BE2C (cell line): ENCODE measurements at regions not wholly inside any gene's neighbourhood (a gene's known extent, or its start where the extent isn't known, plus 50 kb on each side); places are given as distances from the start of the nearest gene placed in this dataset.

Source experiments
- DNase-seq: peaks from one replicate; pipeline ENCODE4 v3.0.0-alpha.2; 2020
- H3K27me3 ChIP-seq: fragments of 250-450 bp; sonication (Bioruptor Pico); 2 replicates; pipeline ENCODE4 v1.5.1; 2020; ENCODE audit warnings: mild to moderate bottlenecking
- H3K36me3 ChIP-seq: fragments of 250-450 bp; sonication (Bioruptor Pico); 2 replicates; pipeline ENCODE4 v1.5.1; 2020; ENCODE audit warnings: mild to moderate bottlenecking
- H3K4me1 ChIP-seq: fragments of 250-450 bp; sonication (Bioruptor Pico); 2 replicates; pipeline ENCODE4 v1.5.1; 2020
- H3K4me3 ChIP-seq: 2 replicates; pipeline ENCODE4 v1.5.1; 2011; ENCODE audit warnings: low read depth, low read length
- H3K9me3 ChIP-seq: fragments of 250-450 bp; sonication (Bioruptor Pico); 2 replicates; pipeline ENCODE4 v1.5.1; 2020
- TF ChIP-seq, protein P1 (sequence below): IDR thresholded peaks from 2 replicates; pipeline ENCODE4 v1.5.1; 2012; ENCODE audit warnings: mild to moderate bottlenecking, low read depth, low read length

DNA sequence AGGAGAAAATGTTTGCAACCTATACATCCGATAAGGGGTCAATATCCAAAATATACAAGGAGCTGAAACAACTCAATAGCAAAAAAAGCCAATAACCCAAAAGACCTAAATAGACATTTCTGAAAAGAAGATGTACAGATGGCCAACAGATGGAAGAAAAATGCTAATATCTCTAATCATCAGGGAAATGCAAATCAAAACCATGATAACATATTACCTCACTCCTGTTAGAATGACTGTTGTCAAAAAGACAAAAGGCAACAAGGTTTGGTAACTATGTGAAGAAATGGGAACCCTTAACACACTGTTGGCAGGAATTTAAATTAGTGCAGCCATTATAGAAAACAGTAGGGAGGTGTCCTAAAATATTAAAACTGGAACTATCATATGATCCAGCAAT, 74.7 kb downstream of the LEPR start:
- DNase-seq = no peak
- no peaks in the 10 kb centered on the region for H3K9me3 ChIP-seq
- no peak overlapping the region for H3K4me3 ChIP-seq
- no peaks in the 10 kb centered on the region for H3K27me3 ChIP-seq
- H3K4me1 ChIP-seq = no peaks in the 10 kb centered on the region
- H3K36me3 ChIP-seq = no peaks in the 10 kb centered on the region
- TF ChIP-seq, protein P1, sequence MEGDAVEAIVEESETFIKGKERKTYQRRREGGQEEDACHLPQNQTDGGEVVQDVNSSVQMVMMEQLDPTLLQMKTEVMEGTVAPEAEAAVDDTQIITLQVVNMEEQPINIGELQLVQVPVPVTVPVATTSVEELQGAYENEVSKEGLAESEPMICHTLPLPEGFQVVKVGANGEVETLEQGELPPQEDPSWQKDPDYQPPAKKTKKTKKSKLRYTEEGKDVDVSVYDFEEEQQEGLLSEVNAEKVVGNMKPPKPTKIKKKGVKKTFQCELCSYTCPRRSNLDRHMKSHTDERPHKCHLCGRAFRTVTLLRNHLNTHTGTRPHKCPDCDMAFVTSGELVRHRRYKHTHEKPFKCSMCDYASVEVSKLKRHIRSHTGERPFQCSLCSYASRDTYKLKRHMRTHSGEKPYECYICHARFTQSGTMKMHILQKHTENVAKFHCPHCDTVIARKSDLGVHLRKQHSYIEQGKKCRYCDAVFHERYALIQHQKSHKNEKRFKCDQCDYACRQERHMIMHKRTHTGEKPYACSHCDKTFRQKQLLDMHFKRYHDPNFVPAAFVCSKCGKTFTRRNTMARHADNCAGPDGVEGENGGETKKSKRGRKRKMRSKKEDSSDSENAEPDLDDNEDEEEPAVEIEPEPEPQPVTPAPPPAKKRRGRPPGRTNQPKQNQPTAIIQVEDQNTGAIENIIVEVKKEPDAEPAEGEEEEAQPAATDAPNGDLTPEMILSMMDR = no peak

DNA sequence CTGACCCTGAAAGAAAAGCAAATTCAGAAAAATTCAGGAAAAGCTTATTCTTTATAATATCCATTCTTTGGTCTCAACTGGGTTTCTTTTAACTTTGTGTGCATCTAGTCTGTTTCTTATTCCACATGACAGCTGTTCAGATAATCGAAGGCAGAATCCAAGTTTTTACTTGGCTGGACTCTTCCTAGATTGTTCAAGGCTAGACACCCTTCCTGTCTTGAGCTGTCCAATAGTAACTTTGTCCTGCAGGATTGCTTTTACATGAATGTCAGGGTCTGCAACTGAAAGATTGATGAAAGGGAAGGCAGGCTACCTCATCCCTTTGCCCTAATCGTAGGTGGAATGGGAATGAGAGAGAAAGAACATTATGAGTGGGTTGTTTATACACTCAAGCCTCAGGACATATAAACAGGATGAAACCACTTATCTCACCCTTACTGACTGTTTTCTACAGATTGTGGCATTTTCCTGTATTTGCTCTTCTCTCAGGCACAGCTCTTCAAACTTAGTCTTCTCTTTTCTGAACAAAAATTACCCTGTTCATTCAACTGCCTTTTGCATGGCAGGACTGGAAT, 76.9 kb downstream of the LEPR start:
- Histone ChIP-seq H3K4me1 (no peaks in the 10 kb centered on the region), H3K36me3 (no peaks in the 10 kb centered on the region), H3K4me3 (no peak overlapping the region), H3K27me3 (no peaks in the 10 kb centered on the region), H3K9me3 (no peaks in the 10 kb centered on the region)
- DNase-seq = no peak
- TF ChIP-seq, protein P1 = no peak

DNA sequence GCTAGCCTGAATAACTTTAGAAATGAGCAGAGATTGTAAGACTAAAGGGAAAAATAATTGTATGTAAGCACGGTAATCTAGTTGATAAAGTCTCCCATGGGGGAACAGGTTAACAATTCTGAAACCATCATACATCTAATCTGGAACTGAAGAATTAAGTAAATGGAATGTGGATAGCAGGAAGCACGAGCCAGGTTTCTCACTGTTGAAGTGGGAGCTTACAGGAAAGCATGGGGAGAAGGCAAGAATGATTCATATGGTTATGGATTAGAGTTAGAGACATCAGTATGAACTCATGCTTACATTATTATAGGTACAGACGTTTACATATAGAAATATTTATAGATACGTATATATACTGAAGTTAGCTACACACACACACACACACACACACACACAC, 83.0 kb downstream of the LEPR start:
- Histone ChIP-seq H3K9me3 (no peaks in the 10 kb centered on the region), H3K4me3 (no peak overlapping the region), H3K4me1 (no peaks in the 10 kb centered on the region), H3K27me3 (no peaks in the 10 kb centered on the region), H3K36me3 (no peaks in the 10 kb centered on the region)
- DNase-seq = no peak
- TF ChIP-seq, protein P1 = no peak

DNA sequence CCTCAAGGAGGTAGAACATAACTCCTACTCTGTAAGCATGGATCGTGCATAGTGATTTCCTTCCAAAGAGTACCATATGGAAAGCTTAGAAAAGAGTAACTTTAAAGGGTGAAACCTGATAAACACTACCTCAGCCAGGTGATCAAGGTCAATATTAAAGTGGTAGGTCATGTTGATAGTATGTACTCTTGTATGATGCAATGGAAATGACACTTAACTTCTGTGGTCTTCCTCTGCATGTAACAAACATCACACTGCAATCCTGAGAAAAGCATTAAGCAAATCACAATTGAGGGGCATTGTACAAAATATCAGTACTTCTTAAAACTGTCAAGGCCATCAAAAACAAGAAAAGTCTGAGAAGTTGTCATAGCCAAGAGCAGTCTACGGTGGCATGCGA, 83.8 kb downstream of the LEPR start:
- no peak overlapping the region for H3K4me3 ChIP-seq
- no peaks in the 10 kb centered on the region for H3K27me3 ChIP-seq

DNA sequence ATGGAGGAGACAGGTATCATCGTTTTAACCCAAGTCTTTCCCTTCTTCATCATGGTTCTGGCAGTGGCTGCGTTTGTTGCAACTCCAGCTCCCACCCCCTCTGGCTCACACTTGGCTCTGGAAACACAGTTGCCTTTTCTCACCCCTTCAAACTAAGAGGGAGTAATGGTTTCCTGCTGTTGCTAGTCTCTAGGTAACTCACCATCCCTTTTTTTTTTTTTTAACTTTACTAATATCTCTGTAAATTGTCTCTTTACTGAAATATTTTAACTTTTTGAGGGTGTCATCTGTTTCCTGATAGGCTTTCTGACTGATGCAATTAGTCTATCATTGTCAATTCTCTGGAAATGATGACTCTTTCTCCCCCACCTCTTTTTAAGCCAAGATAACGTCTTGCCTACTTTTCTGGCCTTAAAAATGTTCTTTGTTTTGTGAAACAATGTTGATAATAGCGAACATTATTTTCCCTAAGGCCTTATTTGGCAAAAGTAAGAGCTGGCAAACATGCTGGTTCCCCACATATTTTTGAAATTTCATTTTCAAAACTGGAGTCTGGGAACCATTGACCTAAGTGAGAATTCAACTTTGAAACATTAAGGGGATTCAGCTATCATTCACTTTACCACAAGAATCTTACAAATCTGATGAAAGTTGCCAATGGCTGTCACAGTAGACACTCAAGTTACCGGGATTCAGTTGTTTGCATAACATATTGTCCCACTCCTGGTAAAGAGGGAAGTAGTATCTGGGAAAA, 85.3 kb downstream of the LEPR start:
- Histone ChIP-seq H3K36me3 (no peaks in the 10 kb centered on the region), H3K4me3 (no peak overlapping the region), H3K9me3 (no peaks in the 10 kb centered on the region), H3K27me3 (no peaks in the 10 kb centered on the region), H3K4me1 (no peaks in the 10 kb centered on the region)
- TF ChIP-seq, protein P1 = no peak
- DNase-seq = no peak

More for the DNA sequence above, 83.8 kb downstream of the LEPR start:
- H3K9me3 ChIP-seq = no peaks in the 10 kb centered on the region
- H3K36me3 ChIP-seq = no peaks in the 10 kb centered on the region
- H3K4me1 ChIP-seq = no peaks in the 10 kb centered on the region
- TF ChIP-seq, protein P1 = no peak
- no peak for DNase-seq

DNA sequence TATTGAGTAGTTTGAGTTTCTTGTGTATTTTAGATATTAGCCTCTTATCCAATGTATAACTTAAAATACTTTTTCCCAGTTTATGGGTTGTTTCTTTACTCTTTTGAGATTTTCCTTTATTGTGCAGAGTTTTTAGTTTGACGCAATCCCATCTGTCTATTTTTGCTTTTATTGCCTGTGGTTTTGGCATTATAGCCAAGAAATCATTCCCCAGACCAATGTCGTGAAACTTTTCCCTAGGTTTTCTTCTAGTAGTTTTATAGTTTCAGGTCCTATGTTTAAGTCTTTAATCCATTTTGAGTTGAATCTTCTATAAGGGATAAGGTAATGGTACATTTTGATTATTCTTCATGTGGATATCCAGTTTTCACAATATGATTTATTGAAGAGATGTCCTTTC, 87.6 kb downstream of the LEPR start:
- H3K27me3 ChIP-seq = no peaks in the 10 kb centered on the region
- H3K4me1 ChIP-seq = no peaks in the 10 kb centered on the region
- H3K9me3 ChIP-seq = no peaks in the 10 kb centered on the region
- DNase-seq = no peak
- TF ChIP-seq, protein P1 = no peak
- H3K4me3 ChIP-seq = no peak overlapping the region
- no peaks in the 10 kb centered on the region for H3K36me3 ChIP-seq
